Uterus (tissue), 3 donors: ENCODE measurements at regions not wholly inside any gene's neighbourhood (a gene's known extent, or its start where the extent isn't known, plus 50 kb on each side); places are given as distances from the start of the nearest gene placed in this dataset.

Source experiments
- DNase-seq, 2 donors: peaks; one replicate each; pipeline ENCODE4 v3.0.0-alpha.2; 2019 to 2020
- H3K27ac ChIP-seq, 2 donors: fragments of 200-600 bp; sonication (generic); 1 replicate in 1 of 2; 2 replicates in 1 of 2; pipeline ENCODE4 v1.5.1; 2016 to 2018
- H3K27me3 ChIP-seq, 2 donors: fragments of 200-600 bp; sonication (generic); one replicate each; pipeline ENCODE4 v1.5.1; 2018 to 2019; ENCODE audit warnings: control low read depth in 1 of 2
- H3K36me3 ChIP-seq, 2 donors: fragments of 200-600 bp; sonication (generic); one replicate each; pipeline ENCODE4 v1.5.1; 2019; ENCODE audit warnings: control low read depth in 1 of 2
- H3K4me1 ChIP-seq, 2 donors: fragments of 200-600 bp; sonication (generic); one replicate each; pipeline ENCODE4 v1.5.1; 2018 to 2019; ENCODE audit warnings: control low read depth in 1 of 2
- H3K4me3 ChIP-seq, 2 donors: fragments of 200-600 bp; sonication (generic); 1 replicate in 1 of 2; 2 replicates in 1 of 2; pipeline ENCODE4 v1.5.1; 2018 to 2019; ENCODE audit warnings: mild to moderate bottlenecking in 1 of 2
- H3K9me3 ChIP-seq, 2 donors: fragments of 200-600 bp; sonication (generic); one replicate each; pipeline ENCODE4 v1.5.1; 2019; ENCODE audit warnings: control low read depth in 1 of 2
- POLR2A ChIP-seq, 2 donors: fragments of 450-650 bp; IDR thresholded peaks; one replicate each; pipeline ENCODE4 v1.6.1; 2016; ENCODE audit warnings: antibody characterized with exemption in 2 of 2, mild to moderate bottlenecking in 1 of 2, moderate library complexity in 1 of 2
- intact Hi-C: fragments of 100-400 bp; cut with DNase I; formaldehyde crosslinking; loops from one replicate; pipeline ENCODE4 v1.15.1; 2023; ENCODE audit warnings: low total_unique reads
- TF ChIP-seq, protein P1 (sequence below), 4 experiments: fragments of 200-600 bp in 2 of 4; fragments of 450-650 bp in 2 of 4; sonication (generic) in 2 of 4; IDR thresholded peaks; one replicate each; pipeline ENCODE4 v1.5.1; 2016 to 2019; ENCODE audit warnings: antibody characterized with exemption in 4 of 4, mild to moderate bottlenecking in 2 of 4, moderate library complexity in 1 of 4
- donor health status: DM: yes; HTN: yes; CAD: no.

DNA sequence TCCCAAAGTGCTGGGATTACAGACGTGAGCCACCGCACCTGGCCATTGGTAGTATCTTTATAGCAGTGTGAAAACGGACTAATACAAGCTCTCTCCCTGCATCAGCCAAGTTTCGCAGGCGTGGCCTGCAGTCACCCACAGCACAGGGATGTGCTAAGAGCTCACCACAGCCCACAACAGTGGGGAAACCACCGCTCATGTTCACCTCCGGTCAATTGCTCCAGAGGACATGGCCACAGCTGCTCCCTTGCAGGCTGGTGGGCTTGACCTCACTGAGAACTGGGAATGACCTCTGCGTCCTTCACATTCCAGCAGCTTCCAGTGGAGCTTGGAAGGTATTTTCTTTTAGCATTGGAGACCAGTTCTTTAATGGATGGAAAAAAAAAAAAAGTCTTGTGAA lies 156.4 kb downstream of the KCTD15 start:
- no peaks in the 10 kb centered on the region for H3K4me1 ChIP-seq
- no peaks in the 10 kb centered on the region for H3K9me3 ChIP-seq
- no peak for DNase-seq
- H3K36me3 ChIP-seq, result no peaks in the 10 kb centered on the region
- no peaks in the 10 kb centered on the region for H3K27me3 ChIP-seq
- TF ChIP-seq, protein P1, sequence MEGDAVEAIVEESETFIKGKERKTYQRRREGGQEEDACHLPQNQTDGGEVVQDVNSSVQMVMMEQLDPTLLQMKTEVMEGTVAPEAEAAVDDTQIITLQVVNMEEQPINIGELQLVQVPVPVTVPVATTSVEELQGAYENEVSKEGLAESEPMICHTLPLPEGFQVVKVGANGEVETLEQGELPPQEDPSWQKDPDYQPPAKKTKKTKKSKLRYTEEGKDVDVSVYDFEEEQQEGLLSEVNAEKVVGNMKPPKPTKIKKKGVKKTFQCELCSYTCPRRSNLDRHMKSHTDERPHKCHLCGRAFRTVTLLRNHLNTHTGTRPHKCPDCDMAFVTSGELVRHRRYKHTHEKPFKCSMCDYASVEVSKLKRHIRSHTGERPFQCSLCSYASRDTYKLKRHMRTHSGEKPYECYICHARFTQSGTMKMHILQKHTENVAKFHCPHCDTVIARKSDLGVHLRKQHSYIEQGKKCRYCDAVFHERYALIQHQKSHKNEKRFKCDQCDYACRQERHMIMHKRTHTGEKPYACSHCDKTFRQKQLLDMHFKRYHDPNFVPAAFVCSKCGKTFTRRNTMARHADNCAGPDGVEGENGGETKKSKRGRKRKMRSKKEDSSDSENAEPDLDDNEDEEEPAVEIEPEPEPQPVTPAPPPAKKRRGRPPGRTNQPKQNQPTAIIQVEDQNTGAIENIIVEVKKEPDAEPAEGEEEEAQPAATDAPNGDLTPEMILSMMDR (IDR thresholded peaks at IDR 0.05), result no peak
- no peak for TF ChIP-seq POLR2A (IDR thresholded peaks at IDR 0.05)
- intact Hi-C loops, result no loop called here
- no peak overlapping the region for H3K27ac ChIP-seq
- no peak overlapping the region for H3K4me3 ChIP-seq

DNA sequence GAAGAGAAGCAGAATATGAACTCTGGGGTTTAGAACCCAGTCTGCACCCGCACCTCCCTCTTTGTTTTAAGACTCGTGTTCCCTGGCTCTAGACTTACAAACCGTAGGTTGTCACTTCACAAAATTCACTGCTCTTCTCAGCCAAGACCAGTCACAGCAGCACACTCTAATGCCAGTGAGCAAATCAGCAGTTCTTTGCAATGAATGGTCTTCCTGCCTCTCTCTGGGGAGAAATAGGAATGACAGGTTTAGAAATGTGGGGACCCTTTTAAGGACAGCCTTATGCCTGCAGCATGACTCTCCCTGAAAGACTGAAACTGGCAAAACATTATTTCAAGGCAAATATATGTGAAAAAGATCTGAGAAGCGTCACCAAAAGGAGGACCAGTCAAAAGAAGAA lies 156.9 kb downstream of the KCTD15 start:
- H3K27me3 ChIP-seq, result no peaks in the 10 kb centered on the region
- no peak overlapping the region for H3K27ac ChIP-seq
- H3K4me1 ChIP-seq, result no peaks in the 10 kb centered on the region
- no peak for TF ChIP-seq POLR2A (IDR thresholded peaks at IDR 0.05)
- TF ChIP-seq, protein P1 (IDR thresholded peaks at IDR 0.05), result no peak
- no peak for DNase-seq
- H3K4me3 ChIP-seq, result no peak overlapping the region
- intact Hi-C loops, result no loop called here
- no peaks in the 10 kb centered on the region for H3K36me3 ChIP-seq
- no peaks in the 10 kb centered on the region for H3K9me3 ChIP-seq

DNA sequence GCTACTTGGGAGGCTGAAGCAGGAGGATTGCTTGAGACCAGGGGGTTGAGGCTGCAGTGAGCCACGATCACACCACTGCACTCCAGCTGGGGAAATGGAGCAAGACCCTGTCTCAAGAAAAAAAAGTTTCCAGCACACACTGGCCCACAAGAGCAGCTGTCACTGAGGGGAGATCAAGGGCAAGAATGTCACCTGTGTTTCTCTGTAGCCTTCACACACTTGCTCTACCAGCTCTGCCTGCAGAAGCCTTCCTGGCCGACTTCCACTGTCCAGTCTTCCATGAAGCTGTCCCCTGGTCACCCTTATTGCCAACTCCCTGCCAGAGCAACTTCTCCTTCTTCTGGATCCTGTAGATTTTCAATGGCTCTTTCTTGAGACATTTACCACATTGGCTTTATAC lies 158.0 kb downstream of the KCTD15 start:
- no peak for TF ChIP-seq POLR2A (IDR thresholded peaks at IDR 0.05)
- TF ChIP-seq, protein P1 (IDR thresholded peaks at IDR 0.05), result no peak
- no peaks in the 10 kb centered on the region for H3K27me3 ChIP-seq
- no peak for DNase-seq
- no peak overlapping the region for H3K4me3 ChIP-seq
- intact Hi-C loops, result no loop called here
- H3K27ac ChIP-seq, result no peak overlapping the region
- H3K36me3 ChIP-seq, result no peaks in the 10 kb centered on the region
- H3K4me1 ChIP-seq, result no peaks in the 10 kb centered on the region
- no peaks in the 10 kb centered on the region for H3K9me3 ChIP-seq

DNA sequence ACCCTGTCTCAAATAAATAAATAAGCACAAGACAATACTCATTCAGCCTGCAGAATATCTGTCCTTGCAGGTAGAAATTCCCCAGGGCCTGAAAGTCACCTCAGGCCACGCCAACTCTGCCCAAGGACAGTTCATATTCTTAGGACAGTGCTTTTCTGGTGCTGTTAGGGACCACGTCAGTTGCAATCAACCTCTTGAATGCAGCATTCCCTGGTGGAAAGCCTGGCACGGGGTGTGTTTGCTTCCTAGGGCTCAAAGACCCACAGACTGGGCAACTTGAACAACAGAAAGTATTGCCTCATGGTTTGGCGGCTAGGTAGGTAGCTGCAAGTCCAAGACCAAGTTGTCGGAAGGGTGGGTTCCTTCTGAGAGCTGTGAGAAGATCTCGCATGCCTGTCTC lies 160.3 kb downstream of the KCTD15 start:
- intact Hi-C loops, result no loop called here
- no peaks in the 10 kb centered on the region for H3K36me3 ChIP-seq
- no peaks in the 10 kb centered on the region for H3K4me1 ChIP-seq
- H3K9me3 ChIP-seq, result no peaks in the 10 kb centered on the region
- no peak for DNase-seq
- H3K27me3 ChIP-seq, result no peaks in the 10 kb centered on the region
- H3K4me3 ChIP-seq, result no peak overlapping the region
- TF ChIP-seq POLR2A (IDR thresholded peaks at IDR 0.05), result no peak
- TF ChIP-seq, protein P1 (IDR thresholded peaks at IDR 0.05), result no peak
- H3K27ac ChIP-seq, result no peak overlapping the region

DNA sequence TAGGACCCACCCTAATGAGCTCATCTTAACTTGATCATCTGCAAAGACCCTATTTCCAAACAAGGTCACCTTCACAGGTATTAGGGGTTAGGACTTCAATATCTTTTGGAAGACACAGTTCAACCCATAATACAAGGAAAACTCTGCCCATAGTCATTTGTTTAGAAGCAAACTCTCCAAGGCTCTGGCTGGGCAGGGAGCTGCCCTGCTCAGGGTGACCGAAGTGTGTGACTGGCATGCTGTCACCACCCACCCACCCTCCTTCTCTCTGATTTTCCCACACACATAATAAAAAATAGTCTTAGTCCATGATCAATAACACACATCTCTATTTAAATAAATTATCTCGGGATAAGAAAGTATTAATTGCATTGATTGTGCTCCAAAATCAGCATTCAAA lies 161.1 kb downstream of the KCTD15 start:
- intact Hi-C loops, result no loop called here
- H3K27ac ChIP-seq, result no peak overlapping the region
- H3K27me3 ChIP-seq, result no peaks in the 10 kb centered on the region
- no peak overlapping the region for H3K4me3 ChIP-seq
- H3K4me1 ChIP-seq, result no peaks in the 10 kb centered on the region
- no peaks in the 10 kb centered on the region for H3K9me3 ChIP-seq
- no peak for DNase-seq
- H3K36me3 ChIP-seq, result no peaks in the 10 kb centered on the region
- no peak for TF ChIP-seq POLR2A (IDR thresholded peaks at IDR 0.05)
- TF ChIP-seq, protein P1 (IDR thresholded peaks at IDR 0.05), result no peak
